Prostate gland (tissue), 2 donors: ENCODE measurements at regions not wholly inside any gene's neighbourhood (a gene's known extent, or its start where the extent isn't known, plus 50 kb on each side); places are given as distances from the start of the nearest gene placed in this dataset.

Source experiments
- POLR2A ChIP-seq: fragments of 450-650 bp; IDR thresholded peaks from one replicate; pipeline ENCODE4 v1.6.1; 2016; ENCODE audit warnings: antibody characterized with exemption, mild to moderate bottlenecking
- POLR2AphosphoS5 ChIP-seq: sonication (generic); formaldehyde crosslinking; IDR thresholded peaks from one replicate; pipeline ENCODE4 v1.6.1; 2017; ENCODE audit warnings: antibody characterized with exemption
- TF ChIP-seq, protein P1 (sequence below), 4 experiments: fragments of 200-600 bp in 2 of 4; fragments of 450-650 bp in 2 of 4; sonication (generic) in 2 of 4; IDR thresholded peaks; 1 replicate in 3 of 4; 2 replicates in 1 of 4; pipeline ENCODE4 v1.5.1; 2016 to 2019; ENCODE audit warnings: antibody characterized with exemption in 4 of 4, mild to moderate bottlenecking in 2 of 4, moderate library complexity in 2 of 4

DNA sequence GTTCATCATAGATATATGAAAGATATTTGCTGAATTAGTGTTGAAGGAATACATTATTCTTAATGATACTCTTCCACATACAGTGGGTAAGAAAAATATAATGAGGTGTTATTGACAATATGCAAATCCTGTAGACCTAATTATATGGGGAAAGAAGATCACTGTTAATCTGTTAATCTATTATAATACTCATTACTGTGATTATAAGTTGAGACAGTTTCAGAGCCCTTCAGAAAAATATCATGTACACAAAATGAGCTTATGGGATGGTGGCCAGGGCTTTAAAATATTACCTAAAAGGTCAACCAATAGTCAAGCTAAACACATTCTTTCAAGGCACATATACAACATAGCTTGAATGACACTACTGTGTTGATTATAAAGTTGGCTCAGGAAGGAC lies 163.5 kb downstream of the NOL4 start:
- TF ChIP-seq, protein P1, sequence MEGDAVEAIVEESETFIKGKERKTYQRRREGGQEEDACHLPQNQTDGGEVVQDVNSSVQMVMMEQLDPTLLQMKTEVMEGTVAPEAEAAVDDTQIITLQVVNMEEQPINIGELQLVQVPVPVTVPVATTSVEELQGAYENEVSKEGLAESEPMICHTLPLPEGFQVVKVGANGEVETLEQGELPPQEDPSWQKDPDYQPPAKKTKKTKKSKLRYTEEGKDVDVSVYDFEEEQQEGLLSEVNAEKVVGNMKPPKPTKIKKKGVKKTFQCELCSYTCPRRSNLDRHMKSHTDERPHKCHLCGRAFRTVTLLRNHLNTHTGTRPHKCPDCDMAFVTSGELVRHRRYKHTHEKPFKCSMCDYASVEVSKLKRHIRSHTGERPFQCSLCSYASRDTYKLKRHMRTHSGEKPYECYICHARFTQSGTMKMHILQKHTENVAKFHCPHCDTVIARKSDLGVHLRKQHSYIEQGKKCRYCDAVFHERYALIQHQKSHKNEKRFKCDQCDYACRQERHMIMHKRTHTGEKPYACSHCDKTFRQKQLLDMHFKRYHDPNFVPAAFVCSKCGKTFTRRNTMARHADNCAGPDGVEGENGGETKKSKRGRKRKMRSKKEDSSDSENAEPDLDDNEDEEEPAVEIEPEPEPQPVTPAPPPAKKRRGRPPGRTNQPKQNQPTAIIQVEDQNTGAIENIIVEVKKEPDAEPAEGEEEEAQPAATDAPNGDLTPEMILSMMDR (IDR thresholded peaks at IDR 0.05), result no peak
- no peak for TF ChIP-seq POLR2AphosphoS5
- no peak for TF ChIP-seq POLR2A
